ENCODE measurements at regions not wholly inside any gene's neighbourhood (a gene's known extent, or its start where the extent isn't known, plus 50 kb on each side); places are given as distances from the start of the nearest gene placed in this dataset.

DNA sequence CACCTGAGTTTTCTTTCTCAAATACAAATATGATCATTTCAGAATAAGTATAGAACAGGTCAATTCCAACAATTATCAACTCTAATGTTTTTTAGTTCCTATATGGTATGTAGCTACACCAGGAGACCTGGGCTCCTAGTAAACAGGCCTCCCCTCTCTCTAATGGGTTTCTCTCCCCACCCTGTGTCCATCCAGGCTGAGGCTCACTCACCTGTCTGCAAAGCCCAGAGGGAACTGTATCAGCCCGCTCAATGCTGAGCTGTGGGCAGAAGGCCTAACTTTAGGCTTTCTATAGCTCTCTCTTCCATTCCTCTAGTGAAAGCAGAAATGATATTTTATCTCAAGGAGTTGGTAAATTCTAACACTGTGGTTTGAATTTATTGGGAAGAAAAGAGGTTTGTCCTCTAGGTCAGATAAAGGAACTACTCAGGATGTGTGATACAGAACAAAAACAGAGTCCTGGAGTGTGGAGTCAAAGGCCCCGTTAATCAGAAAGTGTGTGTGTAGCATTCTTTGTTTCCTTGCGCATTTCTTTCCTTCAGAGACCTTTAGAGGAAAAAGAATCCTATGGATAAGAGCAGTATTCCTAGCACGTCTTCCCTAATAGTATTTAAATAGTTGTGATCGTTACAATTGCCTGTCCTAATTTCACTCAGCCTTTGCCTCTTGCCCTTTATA is 408.9 kb downstream of the PYDC2 start:
- no peak for TF ChIP-seq POU2F2 (IDR thresholded peaks at IDR 0.05; ENCODE audit: low read depth, low read length)
- no peak for FAIRE-seq
- no peak for DNase-seq (ENCODE audit: insufficient read length, low spot score)

DNA sequence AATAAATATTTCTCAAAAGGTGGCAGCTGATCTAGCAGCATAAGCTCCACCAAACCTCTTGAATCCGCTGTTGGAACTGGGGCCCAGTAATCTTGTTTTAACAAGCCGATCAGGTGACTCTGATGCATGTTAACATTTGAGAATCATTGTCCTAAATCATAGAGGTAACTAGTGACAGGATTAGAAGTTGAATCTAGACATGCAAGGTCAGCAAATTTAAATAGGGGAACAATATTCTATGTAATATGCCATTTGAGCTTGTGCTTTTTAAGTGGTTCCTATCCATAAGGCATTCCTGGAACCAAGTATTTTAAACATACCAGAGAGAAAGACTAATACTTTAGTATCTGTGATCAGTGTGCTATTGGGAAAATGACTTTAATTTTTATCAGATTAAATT is 412.8 kb downstream of the PYDC2 start:
- TF ChIP-seq SPI1 (IDR thresholded peaks at IDR 0.05; ENCODE audit: low read depth, low read length), result no peak
- no peak for TF ChIP-seq PAX5 (IDR thresholded peaks at IDR 0.05; ENCODE audit: insufficient read depth, low read length, severe bottlenecking)
- no peak for TF ChIP-seq POLR2AphosphoS5 (IDR thresholded peaks at IDR 0.05; ENCODE audit: low read depth, low read length)
- no peak for TF ChIP-seq POLR2A (IDR thresholded peaks at IDR 0.05; ENCODE audit: low read depth, low read length)
- no peak for TF ChIP-seq POU2F2 (IDR thresholded peaks at IDR 0.05; ENCODE audit: low read depth, low read length)
- TF ChIP-seq TAF1 (IDR thresholded peaks at IDR 0.05; ENCODE audit: low read depth, low read length), result no peak
- FAIRE-seq (no peak), DNase-seq (ENCODE audit: insufficient read length, low spot score) (no peak)

DNA sequence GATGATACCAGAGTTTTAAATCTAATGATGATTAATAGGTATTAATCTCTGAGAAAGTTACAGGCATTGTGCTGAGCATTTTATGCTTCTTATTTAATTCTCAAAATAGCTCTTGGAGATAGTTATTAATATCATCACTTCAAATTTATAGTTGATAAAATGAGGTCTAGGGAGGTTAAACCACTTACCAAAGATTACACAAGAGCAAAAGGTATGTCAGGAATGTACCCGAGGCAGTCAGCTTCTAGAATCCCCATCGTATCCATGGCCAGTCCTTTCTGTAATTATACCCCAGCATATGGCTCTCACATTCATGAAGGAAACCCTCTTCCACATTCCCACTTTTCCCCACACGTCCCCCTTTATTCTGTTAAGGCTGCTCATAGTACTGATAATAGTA is 421.3 kb downstream of the PYDC2 start:
- FAIRE-seq (no peak), DNase-seq (ENCODE audit: insufficient read length, low spot score) (no peak)
- TF ChIP-seq POLR2A (IDR thresholded peaks at IDR 0.05; ENCODE audit: low read depth, low read length), result no peak
- TF ChIP-seq POLR2AphosphoS5 (IDR thresholded peaks at IDR 0.05; ENCODE audit: low read depth, low read length), result no peak
- TF ChIP-seq PAX5 (IDR thresholded peaks at IDR 0.05; ENCODE audit: insufficient read depth, low read length, severe bottlenecking), result no peak
- TF ChIP-seq TAF1 (IDR thresholded peaks at IDR 0.05; ENCODE audit: low read depth, low read length), result no peak
- no peak for TF ChIP-seq SPI1 (IDR thresholded peaks at IDR 0.05; ENCODE audit: low read depth, low read length)
- TF ChIP-seq POU2F2 (IDR thresholded peaks at IDR 0.05; ENCODE audit: low read depth, low read length), result no peak

DNA sequence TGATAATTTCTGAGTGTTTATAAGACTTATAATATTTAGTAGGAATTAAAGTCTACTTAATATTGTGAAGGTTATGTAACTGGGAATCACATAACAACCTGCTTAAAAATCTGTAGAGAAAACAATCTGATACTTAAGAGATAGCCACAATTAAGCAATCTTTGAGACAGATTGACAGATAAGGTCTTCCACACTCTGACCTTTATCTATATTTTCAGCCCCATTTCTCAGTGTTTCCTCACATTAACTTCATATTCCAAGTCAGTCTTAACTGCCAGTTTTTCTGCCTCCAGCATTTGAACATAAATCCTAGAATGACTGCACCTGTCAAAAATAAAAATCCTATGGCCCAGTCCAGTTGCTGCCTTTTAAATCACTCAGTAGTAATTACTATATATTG is 423.2 kb downstream of the PYDC2 start:
- no peak for DNase-seq (ENCODE audit: insufficient read length, low spot score)
- no peak for FAIRE-seq
- TF ChIP-seq POU2F2 (IDR thresholded peaks at IDR 0.05; ENCODE audit: low read depth, low read length), result no peak
- TF ChIP-seq POLR2A (IDR thresholded peaks at IDR 0.05; ENCODE audit: low read depth, low read length), result no peak
- TF ChIP-seq TAF1 (IDR thresholded peaks at IDR 0.05; ENCODE audit: low read depth, low read length), result no peak
- no peak for TF ChIP-seq PAX5 (IDR thresholded peaks at IDR 0.05; ENCODE audit: insufficient read depth, low read length, severe bottlenecking)
- TF ChIP-seq POLR2AphosphoS5 (IDR thresholded peaks at IDR 0.05; ENCODE audit: low read depth, low read length), result no peak
- TF ChIP-seq SPI1 (IDR thresholded peaks at IDR 0.05; ENCODE audit: low read depth, low read length), result no peak

DNA sequence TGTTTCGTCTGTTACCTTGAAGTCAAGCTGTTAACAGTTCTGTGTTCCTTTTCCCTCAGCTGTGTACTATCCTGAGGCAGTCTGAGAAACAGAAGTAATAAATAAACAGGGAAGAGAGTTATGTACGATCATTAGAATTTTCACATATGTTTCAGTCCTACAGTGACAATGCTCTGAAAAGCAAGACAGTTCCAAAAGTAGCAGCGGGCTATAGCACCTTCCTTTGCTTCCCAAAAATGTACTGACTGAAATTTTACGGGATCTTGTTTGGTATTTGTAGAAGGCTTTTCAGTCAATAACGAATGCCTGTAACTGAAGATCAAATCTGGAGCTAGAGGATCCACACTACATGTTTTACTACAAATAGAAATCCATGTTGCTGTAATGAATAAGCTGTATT is 428.1 kb downstream of the PYDC2 start:
- FAIRE-seq (no peak), DNase-seq (ENCODE audit: insufficient read length, low spot score) (no peak)
- TF ChIP-seq PAX5 (IDR thresholded peaks at IDR 0.05; ENCODE audit: insufficient read depth, low read length, severe bottlenecking), result no peak
- TF ChIP-seq POLR2AphosphoS5 (IDR thresholded peaks at IDR 0.05; ENCODE audit: low read depth, low read length), result no peak
- TF ChIP-seq POU2F2 (IDR thresholded peaks at IDR 0.05; ENCODE audit: low read depth, low read length), result no peak
- no peak for TF ChIP-seq SPI1 (IDR thresholded peaks at IDR 0.05; ENCODE audit: low read depth, low read length)
- no peak for TF ChIP-seq POLR2A (IDR thresholded peaks at IDR 0.05; ENCODE audit: low read depth, low read length)

DNA sequence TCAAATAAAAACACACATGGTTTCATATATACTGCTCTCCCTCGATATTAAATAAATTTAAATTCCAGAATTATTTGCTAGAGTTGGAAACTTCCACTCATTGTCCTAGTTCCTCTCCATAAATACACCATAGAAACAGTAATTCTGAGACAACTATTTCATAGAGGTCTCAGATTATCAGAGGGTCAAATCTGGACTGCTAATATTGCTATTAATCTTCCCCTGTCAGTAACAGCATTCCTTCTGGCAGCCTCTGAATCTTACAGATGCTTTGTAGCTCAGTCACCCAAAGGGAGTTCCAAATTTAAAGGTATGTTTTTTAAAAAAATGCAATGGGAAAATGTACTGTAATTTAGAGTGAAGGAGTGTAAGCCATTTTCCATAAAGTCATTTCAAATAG is 428.8 kb downstream of the PYDC2 start:
- DNase-seq (ENCODE audit: insufficient read length, low spot score), result no peak
- TF ChIP-seq POLR2AphosphoS5 (IDR thresholded peaks at IDR 0.05; ENCODE audit: low read depth, low read length) (no peak), PAX5 (IDR thresholded peaks at IDR 0.05; ENCODE audit: insufficient read depth, low read length, severe bottlenecking) (no peak), POLR2A (IDR thresholded peaks at IDR 0.05; ENCODE audit: low read depth, low read length) (no peak), SPI1 (IDR thresholded peaks at IDR 0.05; ENCODE audit: low read depth, low read length) (no peak), TAF1 (IDR thresholded peaks at IDR 0.05; ENCODE audit: low read depth, low read length) (no peak), POU2F2 (IDR thresholded peaks at IDR 0.05; ENCODE audit: low read depth, low read length) (no peak)
- no peak for FAIRE-seq

DNA sequence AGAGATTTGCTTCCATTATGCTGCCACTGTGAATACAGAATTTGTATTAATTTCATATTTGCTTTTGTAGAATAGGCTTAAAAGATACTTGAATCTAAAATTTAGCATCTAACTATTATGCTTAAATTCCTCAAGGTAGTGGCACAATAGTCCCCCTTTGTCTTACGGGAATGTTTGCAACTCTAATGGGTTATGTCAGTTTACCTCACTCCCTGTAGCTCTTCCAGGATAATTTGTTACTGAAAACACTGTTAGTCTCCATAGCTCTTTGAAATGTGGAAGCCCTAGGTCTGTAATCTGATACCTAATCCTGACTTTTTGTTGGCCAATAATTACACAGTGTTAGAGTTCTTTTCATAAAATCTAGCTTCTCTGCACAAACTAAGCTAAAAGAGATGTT is 433.4 kb downstream of the PYDC2 start:
- TF ChIP-seq POLR2A (IDR thresholded peaks at IDR 0.05; ENCODE audit: low read depth, low read length) (no peak), POU2F2 (IDR thresholded peaks at IDR 0.05; ENCODE audit: low read depth, low read length) (no peak), TAF1 (IDR thresholded peaks at IDR 0.05; ENCODE audit: low read depth, low read length) (no peak), POLR2AphosphoS5 (IDR thresholded peaks at IDR 0.05; ENCODE audit: low read depth, low read length) (no peak), PAX5 (IDR thresholded peaks at IDR 0.05; ENCODE audit: insufficient read depth, low read length, severe bottlenecking) (no peak), SPI1 (IDR thresholded peaks at IDR 0.05; ENCODE audit: low read depth, low read length) (no peak)
- no peak for FAIRE-seq
- DNase-seq (ENCODE audit: insufficient read length, low spot score), result no peak

DNA sequence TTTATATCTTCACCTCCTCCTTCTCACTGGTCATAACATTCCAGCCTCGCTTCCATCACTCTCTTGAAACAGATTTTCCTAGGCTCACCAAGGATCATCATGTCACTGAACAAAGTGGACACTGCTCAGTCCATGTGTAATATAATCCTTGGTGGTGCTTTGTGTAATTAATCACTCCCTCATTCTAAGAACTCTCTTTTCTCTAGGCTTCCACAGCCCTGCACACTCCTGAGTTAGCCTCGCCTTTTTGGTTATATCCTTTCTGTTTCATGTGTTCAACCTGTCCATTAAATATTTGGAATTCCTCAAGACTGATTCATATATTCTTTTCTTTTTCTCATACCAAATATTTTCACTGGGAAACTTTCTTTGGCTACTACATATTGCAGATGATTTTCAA is 440.8 kb downstream of the PYDC2 start:
- TF ChIP-seq POLR2A (IDR thresholded peaks at IDR 0.05; ENCODE audit: low read depth, low read length) (no peak), POLR2AphosphoS5 (IDR thresholded peaks at IDR 0.05; ENCODE audit: low read depth, low read length) (no peak), SPI1 (IDR thresholded peaks at IDR 0.05; ENCODE audit: low read depth, low read length) (no peak), POU2F2 (IDR thresholded peaks at IDR 0.05; ENCODE audit: low read depth, low read length) (no peak), TAF1 (IDR thresholded peaks at IDR 0.05; ENCODE audit: low read depth, low read length) (no peak), PAX5 (IDR thresholded peaks at IDR 0.05; ENCODE audit: insufficient read depth, low read length, severe bottlenecking) (no peak)
- no peak for DNase-seq (ENCODE audit: insufficient read length, low spot score)
- no peak for FAIRE-seq

DNA sequence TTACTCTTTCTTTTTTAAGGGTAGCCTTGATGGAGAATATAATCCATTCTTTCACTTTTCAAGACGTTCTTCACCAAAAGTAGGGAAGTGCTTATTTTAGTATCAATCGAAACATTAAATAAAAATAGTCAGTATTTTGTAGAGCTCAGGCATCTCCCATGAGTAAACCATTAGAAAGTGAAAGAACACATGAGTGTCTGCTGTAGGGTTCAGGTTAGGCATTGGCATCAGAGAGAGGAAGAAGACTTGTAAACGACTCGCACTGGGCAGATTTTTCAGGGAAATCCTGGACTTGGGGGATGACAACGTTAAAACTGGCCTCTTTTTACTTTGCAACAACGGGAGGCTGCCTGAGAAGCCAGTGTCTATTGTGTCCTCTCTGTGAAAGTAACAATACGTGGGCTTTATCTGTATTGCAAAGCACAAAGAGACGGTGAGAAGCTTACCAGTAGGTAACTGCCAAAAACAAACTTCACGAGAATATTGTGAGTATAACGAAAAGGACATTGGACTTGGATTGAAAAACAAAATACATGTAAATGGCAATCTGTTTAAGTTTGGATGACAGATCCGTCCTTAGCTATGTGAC is 451.7 kb downstream of the PYDC2 start:
- TF ChIP-seq POLR2A (IDR thresholded peaks at IDR 0.05; ENCODE audit: low read depth, low read length) (no peak), POLR2AphosphoS5 (IDR thresholded peaks at IDR 0.05; ENCODE audit: low read depth, low read length) (no peak), PAX5 (IDR thresholded peaks at IDR 0.05; ENCODE audit: insufficient read depth, low read length, severe bottlenecking) (no peak), SPI1 (IDR thresholded peaks at IDR 0.05; ENCODE audit: low read depth, low read length) (no peak), POU2F2 (IDR thresholded peaks at IDR 0.05; ENCODE audit: low read depth, low read length) (no peak), TAF1 (IDR thresholded peaks at IDR 0.05; ENCODE audit: low read depth, low read length) (no peak)
- FAIRE-seq (peak; percentile 13), DNase-seq (ENCODE audit: insufficient read length, low spot score) (no peak)

DNA sequence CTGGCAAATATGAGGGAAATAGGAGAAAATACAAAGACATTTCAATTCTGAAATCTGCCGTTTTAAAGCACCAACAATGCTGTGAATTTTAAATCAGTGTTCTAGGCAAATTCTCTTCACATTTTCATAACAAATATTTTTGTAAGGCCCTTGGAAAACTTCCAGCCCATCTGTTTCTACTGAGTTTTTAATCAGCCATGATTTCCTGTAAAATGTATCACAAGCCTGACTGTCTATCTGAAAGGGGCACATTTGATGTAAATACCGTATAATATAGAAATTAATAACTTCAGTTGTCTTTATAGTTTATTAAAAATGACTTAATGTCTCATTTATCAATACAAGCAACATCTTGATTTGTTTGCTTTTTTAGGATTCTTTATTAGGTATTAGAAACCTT is 454.7 kb downstream of the PYDC2 start:
- FAIRE-seq, result no peak

More for the DNA sequence above, 454.7 kb downstream of the PYDC2 start:
- TF ChIP-seq TAF1 (IDR thresholded peaks at IDR 0.05; ENCODE audit: low read depth, low read length) (no peak), SPI1 (IDR thresholded peaks at IDR 0.05; ENCODE audit: low read depth, low read length) (no peak), POLR2A (IDR thresholded peaks at IDR 0.05; ENCODE audit: low read depth, low read length) (no peak)
- no peak for DNase-seq (ENCODE audit: insufficient read length, low spot score)

Data from GM12891 (cell line).